HG03108 (cell line): ENCODE measurements at regions not wholly inside any gene's neighbourhood (a gene's known extent, or its start where the extent isn't known, plus 50 kb on each side); places are given as distances from the start of the nearest gene placed in this dataset.
A peak's percentile ranks its signal among the peaks of the same experiment; 100 is the strongest.
"Not testable (repeated sequence)": the region's sequence is repeated elsewhere in the genome, so short reads cannot be mapped to it uniquely, and the experiment has no call there.

Experiments
- ATAC-seq: cut with Tn5 transposase; IDR thresholded peaks from one replicate; pipeline ENCODE4 v1.9.1; 2021; ENCODE audit warnings: moderate library complexity; ENCODE audit not compliant: unreplicated experiment

DNA sequence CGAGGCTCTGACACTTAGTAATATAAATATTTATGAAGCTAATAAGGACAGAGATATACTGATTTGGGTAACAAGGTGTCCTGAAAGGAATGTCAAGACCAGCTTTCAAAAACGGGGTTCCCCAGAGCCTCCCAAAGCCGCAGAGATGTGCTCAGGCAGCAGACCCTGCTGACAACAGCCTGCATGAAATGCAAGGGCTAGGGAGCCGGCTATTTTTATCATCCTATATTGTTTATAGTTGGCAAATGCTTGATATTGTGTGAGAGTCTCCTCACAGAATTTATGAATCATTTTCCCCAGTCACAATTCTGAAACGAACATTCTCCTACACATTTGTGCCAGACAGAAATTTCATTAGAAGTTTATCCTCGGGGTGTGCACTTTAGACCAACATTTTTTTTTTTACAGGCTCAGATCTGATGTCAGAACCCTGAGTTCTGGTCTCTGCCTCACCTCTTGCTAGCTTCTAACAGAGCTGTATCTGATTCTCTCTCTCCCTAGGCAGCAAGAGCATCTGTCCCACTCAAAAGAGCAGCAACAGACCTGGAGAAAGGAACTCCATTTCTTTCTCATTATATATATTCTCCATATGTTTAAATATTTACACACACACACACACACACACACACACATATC, 302.3 kb upstream of the PLD5 start:
- ATAC-seq: no peak

DNA sequence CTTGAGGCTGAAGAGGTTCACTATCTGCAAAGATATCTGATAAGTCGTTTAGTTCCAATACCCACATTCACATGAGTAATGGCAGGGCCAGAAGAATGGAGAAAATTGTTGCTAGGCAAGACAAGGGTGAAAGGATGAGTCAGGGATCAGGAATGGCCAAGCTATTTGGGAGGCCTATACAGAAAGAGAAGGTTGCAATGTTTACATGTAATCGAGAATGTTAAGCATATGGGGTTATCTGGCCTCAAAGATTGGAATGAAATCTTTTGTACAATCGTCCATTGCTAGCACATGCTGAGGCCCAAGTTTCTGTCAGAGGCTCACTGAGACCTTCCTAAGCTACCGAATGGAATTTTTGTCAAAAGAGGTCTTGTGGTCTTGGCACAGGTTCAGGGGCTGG, 299.9 kb upstream of the PLD5 start:
- ATAC-seq: no peak

DNA sequence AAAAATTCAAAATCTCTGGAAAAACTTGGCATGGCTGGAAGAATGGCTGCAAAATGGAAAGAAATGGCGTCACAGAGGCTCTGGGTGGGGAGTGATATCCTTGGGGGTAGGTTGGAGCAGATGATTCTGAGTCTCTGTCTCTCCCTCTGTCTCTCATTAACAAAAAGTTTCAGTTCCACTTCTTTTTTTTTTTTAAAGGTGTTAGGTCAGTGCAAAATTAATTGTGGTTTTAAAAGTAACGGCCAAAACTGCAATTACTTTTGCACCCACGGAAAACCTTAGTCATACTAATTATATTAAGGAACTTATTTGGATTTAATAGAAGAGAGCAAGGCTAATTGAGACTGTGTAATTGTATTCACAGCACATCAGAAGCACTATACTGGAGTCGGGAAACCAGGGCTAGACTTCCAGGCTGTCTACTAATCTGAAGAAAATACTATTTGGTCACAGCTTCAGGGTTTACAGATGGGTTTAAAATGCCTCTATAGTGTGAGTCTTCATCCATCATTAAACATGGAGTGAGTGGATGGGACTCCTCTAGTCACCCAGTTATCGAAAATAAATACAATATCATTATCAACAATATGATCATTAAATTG, 289.1 kb upstream of the PLD5 start:
- peak; percentile 94 for ATAC-seq

DNA sequence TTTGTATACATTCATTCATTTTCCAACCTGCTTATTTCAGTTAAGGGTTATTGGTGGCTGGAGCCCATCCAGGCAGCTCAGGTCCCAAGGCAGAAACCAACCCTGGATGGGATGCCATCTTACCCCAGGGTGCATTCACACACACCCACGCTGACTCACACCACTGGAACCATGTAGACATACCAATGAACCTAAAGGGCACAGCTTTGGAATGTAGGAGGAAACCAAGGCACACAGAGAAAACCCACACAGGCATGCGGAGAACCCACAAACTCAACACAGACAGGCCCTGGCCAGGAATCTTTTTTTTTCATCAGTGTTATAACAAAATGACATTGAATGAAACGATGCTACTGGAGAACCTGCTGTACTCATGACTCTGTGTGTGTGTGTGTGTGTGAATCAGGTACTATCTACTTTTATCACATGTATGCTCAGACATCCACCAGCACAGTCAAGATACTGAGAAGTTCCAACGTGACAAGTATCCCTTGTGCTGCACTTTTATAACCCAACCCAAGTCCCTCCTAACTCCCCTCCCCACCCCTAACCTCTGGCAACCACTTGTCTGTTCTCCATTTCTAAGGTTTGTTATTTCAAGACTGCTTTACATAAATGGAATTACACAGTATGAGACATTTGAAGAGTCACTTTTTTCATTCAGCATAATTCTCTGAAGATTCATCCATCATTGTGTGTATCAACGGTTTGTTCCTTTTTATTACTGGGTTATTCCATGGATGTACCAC, 286.8 kb upstream of the PLD5 start:
- ATAC-seq: no peak

DNA sequence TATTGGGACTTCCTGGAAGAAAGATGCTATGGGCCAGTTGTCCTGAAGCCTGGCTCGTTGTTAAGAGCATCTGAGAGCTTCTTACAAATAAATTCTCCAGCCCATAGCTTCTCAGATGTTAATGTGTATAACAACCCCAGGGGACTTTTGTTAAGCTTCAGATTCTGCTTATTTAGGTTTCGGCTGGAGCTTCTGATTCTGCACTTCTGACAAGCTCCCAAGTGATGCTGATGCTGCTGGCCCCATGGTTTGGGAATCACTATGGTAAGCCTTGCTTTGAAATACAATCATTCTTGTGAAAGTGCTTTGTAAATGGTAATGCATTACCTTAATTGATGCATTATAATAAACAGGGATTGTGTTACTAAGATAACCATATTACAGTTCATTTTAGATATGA, 281.8 kb upstream of the PLD5 start:
- ATAC-seq: no peak

DNA sequence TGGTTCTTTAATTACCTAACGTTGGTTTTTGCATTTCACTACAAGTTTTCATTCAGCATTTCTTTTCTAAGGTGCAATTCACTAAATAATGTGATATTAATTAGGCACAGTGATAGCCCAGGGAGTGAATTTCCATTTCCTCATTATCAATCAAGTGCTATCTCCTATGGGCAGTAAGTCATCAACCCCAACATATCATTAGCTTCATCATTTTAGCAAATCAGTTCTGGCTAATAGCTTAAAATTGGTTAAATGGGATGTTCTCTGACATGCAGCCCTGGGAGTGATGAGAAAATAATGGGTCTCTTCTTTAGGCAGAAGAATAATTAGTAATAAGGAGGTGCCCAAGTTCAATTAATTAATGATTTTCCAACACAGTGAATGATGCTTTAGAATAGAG, 280.9 kb upstream of the PLD5 start:
- not testable (repeated sequence) for ATAC-seq

DNA sequence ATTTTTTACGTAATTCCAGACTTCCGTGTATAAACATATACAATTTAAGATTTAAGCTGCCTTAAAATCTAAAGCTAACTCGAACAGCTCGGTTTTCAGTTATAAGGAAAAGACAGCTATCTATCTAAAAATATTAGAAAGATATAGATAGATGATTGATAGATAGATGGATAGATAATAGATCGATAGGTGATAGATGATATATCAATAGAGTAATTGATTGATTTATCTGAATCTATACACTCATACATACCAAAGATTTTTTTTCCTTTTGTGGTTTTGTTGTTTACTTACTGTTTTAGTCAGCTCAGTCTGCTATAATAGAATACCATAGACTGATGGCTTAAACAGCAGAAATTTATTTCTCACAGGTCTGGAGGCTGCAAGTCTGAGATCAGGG, 278.5 kb upstream of the PLD5 start:
- no peak for ATAC-seq

DNA sequence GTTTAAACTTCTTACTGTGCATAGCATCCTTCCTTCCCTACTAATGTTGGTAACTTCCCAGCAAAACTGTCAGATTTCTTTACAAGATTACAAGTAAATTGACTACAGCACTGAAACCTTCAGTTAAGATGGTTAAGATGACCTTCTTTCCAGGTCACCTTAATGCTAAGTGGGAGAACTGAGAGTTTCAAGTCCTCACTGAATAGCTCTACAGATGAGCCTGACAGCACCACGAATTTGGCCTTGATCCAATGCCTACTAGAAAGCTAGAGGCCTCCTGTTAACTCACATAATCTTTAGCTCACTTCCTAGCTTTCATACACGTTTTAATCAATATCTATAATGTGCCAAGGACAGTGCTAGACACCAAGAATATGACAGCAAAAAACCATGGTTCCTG, 276.0 kb upstream of the PLD5 start:
- ATAC-seq: no peak

DNA sequence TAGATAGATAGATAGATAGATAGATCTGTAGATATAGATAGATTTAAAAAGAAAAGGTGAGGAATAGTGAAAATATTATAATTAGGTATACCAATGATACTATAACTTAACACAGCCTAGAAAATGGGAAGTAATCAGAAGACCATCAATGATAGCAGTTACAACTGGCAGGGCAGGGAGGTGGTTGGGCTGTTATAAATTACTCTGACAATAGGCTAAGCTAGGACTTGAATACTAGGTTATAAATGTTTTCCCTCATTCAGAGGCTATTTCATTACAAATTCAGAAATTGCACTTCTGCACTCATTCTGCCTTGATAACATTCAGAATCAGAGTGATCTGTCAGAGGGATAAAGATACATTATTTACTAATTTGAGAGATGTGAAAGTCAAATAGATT, 273.4 kb upstream of the PLD5 start:
- no peak for ATAC-seq

DNA sequence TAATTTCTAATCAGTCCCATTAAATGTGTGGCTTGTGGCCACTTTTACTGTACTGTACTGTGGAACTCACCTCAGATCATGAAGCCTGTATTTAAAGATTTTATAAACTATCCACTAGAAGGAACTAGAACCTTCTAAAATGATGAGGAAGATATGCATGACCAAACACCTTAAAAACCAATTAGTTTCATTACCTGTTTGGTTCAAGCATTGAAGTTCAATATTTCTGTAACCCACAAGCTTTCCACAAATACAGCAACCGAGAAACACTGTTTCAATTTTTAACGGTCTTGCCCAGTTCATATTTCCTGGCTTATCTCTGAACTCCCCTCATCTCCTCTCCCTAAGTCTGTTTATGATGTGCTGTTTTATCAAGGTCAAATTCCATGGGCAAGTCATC, 264.3 kb upstream of the PLD5 start:
- peak; percentile 78 for ATAC-seq

DNA sequence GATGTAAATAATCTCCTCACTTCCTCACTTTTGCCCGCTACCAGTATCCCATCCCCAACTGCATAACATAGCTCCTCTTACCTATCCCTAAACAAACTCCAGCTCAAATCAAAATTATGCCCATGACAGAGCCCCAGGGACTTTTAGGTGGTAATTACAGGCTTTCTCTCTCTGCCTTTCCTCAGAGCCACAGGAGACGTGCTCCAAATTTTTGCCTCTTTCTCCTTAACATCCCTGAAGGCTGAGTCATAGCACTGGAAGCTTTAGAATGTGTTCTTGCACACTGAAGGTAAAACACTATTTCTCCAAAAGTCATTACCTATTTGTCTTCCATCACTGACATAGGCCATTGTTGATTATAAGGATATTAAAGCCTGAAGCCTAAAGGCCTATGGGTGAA, 263.5 kb upstream of the PLD5 start:
- no peak for ATAC-seq

DNA sequence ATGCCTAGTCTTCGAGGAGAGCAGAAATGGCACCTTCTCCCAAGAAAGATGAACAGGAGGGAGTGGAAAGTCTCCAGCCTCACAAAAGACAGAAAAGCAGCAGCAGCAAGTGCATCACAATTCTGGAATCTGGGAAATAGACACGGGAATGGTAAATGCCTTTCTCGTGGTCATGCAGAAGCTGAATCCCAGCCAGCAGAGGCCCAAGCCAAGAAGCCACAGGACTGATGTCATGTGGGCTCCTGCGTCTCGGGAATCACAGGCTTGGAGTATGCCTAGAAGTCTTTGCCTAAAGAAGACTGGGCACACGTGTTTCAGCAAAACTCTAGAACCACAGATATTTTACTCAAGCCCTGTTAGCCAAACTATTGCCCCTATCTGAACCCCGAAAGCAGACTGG, 260.3 kb upstream of the PLD5 start:
- no peak for ATAC-seq

DNA sequence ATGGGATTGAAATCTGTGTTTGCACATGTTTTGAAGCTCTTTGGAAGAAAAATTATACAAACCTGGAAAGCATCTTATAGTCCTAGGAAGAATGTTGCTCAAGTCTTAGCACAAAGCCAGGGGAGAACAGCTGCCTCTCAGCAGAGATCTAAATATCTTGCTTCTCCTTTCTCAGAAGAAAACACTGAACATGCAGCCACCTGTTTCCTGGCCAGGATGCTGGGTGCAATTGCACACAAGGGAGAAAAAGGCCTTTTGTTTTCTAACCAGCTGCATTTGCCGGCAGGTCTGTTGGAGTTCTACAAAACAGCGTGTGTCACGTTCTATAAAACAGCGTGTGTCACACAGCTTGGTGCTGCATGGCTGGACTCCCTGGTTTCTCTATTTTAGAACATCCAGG, 259.6 kb upstream of the PLD5 start:
- peak; percentile 65 for ATAC-seq

DNA sequence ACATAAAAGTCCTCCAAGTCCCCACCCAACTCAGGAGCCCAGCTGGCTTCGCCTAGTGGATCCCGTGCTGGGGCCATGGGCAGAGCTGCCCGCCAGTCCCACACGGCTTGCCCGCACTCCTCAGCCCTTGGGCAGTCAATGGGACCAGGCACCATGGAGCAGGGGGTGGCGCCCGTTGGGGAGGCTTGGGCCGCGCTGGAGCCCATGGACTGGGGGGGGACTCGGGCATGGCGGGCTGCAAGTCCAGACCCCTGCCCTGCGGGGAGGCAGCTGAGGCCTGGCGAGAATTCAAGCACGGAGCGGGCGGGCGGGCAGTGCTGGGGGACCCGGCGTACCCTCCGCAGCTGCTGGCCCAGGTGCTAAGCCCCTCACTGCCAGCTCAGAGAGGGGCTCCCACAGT, 249.8 kb upstream of the PLD5 start:
- ATAC-seq: no peak

DNA sequence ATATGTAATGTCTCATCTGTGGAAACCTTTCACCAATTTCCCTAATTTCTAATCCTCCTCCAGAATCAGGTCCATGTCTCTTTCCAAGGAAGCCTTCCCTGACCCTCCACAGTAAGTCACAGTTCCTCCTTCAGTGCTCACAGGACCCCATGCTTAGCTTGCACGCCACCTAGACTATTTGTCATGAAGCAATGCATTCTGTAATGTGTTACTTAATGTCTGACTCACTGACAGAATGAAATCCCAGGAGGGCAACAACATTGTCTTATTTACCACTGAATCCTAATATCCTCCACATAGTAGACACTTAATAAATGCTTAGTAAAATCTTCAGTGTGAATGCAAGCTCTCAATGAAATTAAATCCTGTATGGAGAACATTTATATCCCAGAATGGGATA, 245.9 kb upstream of the PLD5 start:
- no peak for ATAC-seq

DNA sequence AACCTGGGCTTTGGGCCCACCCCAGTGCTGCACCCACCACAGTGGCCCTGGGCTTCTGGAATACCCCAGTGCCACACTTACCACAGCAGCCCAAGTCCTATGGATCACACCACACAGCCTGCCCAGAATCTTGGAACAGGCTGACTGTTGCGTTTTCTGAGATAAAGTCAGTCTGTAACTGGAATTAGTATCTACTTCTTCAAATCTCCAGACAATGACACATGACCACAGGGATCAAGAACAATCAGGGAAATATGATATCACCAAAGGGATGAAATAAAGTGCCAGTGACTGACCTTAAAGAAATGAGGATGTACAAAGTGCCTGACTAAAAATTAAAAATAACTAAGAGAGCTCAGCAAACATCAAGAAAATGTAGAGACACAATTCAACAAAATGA, 239.7 kb upstream of the PLD5 start:
- no peak for ATAC-seq

DNA sequence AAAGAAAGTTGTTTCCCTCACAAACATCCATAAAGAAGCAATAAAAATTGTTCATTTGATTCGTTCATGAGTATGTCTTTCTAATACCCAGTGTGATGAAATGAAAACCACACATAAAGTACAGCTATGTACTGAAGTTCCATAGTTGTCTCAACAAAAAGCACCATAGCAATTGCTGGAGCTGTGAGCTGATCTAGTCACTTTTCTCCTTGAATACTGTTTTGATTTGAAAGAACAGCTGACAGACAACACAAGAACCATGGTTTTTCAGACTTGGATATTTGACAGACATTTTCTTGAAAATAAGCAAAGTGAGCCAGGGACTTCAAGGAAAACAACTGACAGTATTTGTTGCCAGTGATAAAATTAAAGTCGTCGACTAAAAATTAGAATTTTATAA, 237.1 kb upstream of the PLD5 start:
- no peak for ATAC-seq

DNA sequence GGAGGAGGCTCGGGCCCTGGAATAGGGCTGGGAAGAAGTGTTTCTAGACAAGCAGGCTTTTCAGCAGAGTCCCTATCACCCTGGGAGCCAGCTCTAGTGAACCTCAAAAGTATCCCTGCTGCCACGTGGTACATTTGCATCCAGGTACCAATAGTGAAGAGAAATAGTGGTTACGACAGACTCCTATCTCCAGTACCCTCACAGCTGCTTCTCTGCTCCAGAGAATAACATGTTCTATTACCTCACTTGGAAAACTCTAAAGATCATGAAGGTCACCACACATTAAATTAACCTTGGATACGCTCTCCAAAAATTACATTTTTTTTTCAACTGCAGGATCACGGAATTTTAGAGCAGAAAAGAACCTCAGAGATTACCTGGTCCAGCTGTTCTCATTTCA, 230.4 kb upstream of the PLD5 start:
- ATAC-seq: no peak

DNA sequence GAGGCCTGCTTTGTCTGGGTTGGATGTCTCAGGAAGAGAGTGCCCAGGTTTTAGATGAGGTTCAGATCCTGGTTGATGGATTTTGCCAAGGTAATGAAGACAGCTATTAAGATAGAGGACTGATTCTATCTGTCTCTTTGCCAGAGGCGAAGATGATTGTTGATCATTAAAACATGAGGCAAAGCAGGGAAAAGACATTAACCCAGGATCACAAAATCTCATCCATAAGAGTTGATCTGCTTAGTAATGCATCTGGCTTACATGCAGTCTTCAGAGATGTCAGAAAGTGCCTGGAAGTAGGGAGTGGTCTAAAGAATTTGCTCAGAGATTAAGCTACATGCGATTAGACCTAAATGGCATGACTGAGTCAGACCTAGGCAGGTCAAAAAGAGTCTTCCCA, 229.6 kb upstream of the PLD5 start:
- ATAC-seq: no peak

DNA sequence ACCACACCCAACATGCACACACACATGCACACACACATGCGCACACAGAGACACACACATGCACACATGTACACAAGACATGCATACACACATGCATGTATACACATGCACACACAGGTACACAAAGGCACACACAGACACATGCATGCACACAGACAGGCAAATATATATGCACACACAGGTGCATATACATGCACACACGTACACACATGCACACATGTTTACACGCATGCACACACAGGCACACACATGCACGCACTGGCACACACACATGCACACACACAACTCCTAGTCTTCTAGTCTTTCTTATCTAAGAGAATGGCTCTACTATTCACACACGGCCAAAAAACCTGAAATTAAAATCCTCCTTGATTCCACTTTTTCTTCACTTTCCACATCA, 222.7 kb upstream of the PLD5 start:
- ATAC-seq: no peak

DNA sequence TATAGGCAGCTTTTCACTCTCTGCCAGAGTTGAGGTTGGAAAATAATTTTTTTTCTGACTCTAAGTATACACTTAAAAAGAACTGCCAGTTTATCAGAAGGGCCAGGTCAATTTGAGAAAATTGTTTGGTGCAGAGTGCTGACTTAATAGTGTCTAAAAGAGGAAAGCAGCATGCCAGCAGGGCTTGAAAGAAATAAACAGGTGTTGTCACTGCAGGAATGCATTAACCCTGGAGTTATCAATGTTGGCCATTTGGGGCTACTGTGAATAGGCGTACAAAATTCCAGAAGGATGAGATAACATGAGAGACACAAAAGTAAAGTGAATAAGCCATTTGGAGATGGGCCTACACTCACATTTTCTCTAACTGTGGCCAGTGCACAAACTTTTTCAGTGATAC, 220.6 kb upstream of the PLD5 start:
- no peak for ATAC-seq

DNA sequence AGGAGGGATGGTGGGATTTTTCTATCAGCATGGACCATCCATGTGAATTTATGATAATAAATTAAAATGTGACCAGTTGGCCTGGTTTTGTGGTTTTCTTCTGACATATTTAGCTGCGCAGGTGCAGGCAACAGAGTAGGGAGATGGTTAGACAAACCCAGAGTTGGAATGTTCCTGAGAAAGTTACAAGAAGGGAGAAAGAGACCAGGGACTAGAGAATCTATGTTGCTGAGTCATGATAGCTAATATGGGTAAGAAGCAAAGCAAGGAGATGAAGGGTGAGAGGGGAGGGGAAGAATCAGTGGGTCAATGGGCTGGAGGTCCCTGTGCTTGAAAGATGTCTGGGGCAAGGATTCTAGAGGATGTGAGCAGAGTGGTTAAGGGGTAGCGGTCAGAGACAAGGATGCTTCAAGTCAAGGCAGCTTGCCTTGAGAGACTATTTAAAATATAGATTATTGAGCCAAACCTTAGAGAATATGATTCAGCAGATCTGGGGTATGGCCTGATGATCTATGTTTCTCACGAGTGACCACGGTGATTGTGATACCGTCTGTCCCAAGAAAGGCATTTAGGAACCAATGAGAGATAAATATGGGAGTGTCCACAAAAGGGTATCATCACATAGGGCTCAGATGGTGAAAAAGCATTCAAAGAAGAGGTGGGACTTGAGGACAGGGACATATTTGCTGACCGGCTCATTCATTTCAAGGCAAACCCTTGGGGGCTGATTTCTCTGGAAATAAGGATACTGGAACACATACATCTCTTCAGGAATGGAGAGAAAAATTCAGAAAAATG, 219.7 kb upstream of the PLD5 start:
- no peak for ATAC-seq
